ENCODE measurements at regions not wholly inside any gene's neighbourhood (a gene's known extent, or its start where the extent isn't known, plus 50 kb on each side); places are given as distances from the start of the nearest gene placed in this dataset.

- Mint-ChIP-seq H3K36me3 (ENCODE audit: low read depth) (no peaks in the 10 kb centered on the region), H3K27ac (no peak overlapping the region), H3K27me3 (ENCODE audit: low read depth, poor library complexity) (peaks cover 4% of the 10 kb centered on the region), H3K4me1 (no peaks in the 10 kb centered on the region), H3K9me3 (peaks cover 7% of the 10 kb centered on the region), H3K4me3 (no peak overlapping the region)
- TF ChIP-seq CTCF (IDR thresholded peaks at IDR 0.05): no peak
- DNase-seq: no peak
Measured at GRCh38 chr9:11016081-11016480, 403.3 kb upstream of the PTPRD start.

GRCh38 chr9:11023201-11023600 lies 410.4 kb upstream of the PTPRD start:
- no peak overlapping the region for H3K4me3 Mint-ChIP-seq
- H3K27me3 Mint-ChIP-seq (ENCODE audit: low read depth, poor library complexity): no peaks in the 10 kb centered on the region
- H3K36me3 Mint-ChIP-seq (ENCODE audit: low read depth): no peaks in the 10 kb centered on the region
- DNase-seq: no peak
- H3K4me1 Mint-ChIP-seq: peaks cover 8% of the 10 kb centered on the region
- no peak for TF ChIP-seq CTCF (IDR thresholded peaks at IDR 0.05)
- no peaks in the 10 kb centered on the region for H3K9me3 Mint-ChIP-seq
- no peak overlapping the region for H3K27ac Mint-ChIP-seq

GRCh38 chr9:11025775-11026174 lies 413.0 kb upstream of the PTPRD start:
- Mint-ChIP-seq H3K4me1 (peaks cover 8% of the 10 kb centered on the region), H3K9me3 (no peaks in the 10 kb centered on the region)

GRCh38 chr9:11038366-11038765 lies 425.6 kb upstream of the PTPRD start:
- Mint-ChIP-seq H3K4me3 (no peak overlapping the region), H3K4me1 (no peaks in the 10 kb centered on the region)

More at GRCh38 chr9:11025775-11026174, 413.0 kb upstream of the PTPRD start:
- Mint-ChIP-seq H3K4me3 (no peak overlapping the region), H3K27me3 (ENCODE audit: low read depth, poor library complexity) (no peaks in the 10 kb centered on the region), H3K36me3 (ENCODE audit: low read depth) (no peaks in the 10 kb centered on the region), H3K27ac (no peak overlapping the region)
- DNase-seq: no peak
- no peak for TF ChIP-seq CTCF (IDR thresholded peaks at IDR 0.05)

GRCh38 chr9:11039006-11039405 lies 426.2 kb upstream of the PTPRD start:
- Mint-ChIP-seq H3K27ac (no peak overlapping the region), H3K4me3 (no peak overlapping the region), H3K4me1 (no peaks in the 10 kb centered on the region), H3K36me3 (ENCODE audit: low read depth) (no peaks in the 10 kb centered on the region), H3K27me3 (ENCODE audit: low read depth, poor library complexity) (no peaks in the 10 kb centered on the region), H3K9me3 (no peaks in the 10 kb centered on the region)
- no peak for DNase-seq
- no peak for TF ChIP-seq CTCF (IDR thresholded peaks at IDR 0.05)

More at GRCh38 chr9:11038366-11038765, 425.6 kb upstream of the PTPRD start:
- no peak for DNase-seq
- H3K27me3 Mint-ChIP-seq (ENCODE audit: low read depth, poor library complexity): no peaks in the 10 kb centered on the region
- H3K36me3 Mint-ChIP-seq (ENCODE audit: low read depth): no peaks in the 10 kb centered on the region
- H3K27ac Mint-ChIP-seq: no peak overlapping the region
- no peak for TF ChIP-seq CTCF (IDR thresholded peaks at IDR 0.05)
- H3K9me3 Mint-ChIP-seq: no peaks in the 10 kb centered on the region

GRCh38 chr9:11045589-11045988 lies 432.8 kb upstream of the PTPRD start:
- no peak for DNase-seq
- no peak overlapping the region for H3K27ac Mint-ChIP-seq
- no peaks in the 10 kb centered on the region for H3K27me3 Mint-ChIP-seq (ENCODE audit: low read depth, poor library complexity)
- peak; percentile 6 for TF ChIP-seq CTCF (IDR thresholded peaks at IDR 0.05)
- no peaks in the 10 kb centered on the region for H3K4me1 Mint-ChIP-seq
- no peaks in the 10 kb centered on the region for H3K9me3 Mint-ChIP-seq
- no peaks in the 10 kb centered on the region for H3K36me3 Mint-ChIP-seq (ENCODE audit: low read depth)
- H3K4me3 Mint-ChIP-seq: no peak overlapping the region
